Fibroblast of mammary gland (primary cell): ENCODE measurements at regions not wholly inside any gene's neighbourhood (a gene's known extent, or its start where the extent isn't known, plus 50 kb on each side); places are given as distances from the start of the nearest gene placed in this dataset.

Experiments used
- DNase-seq: peaks from one replicate; pipeline ENCODE4 v3.0.0-alpha.2; 2010; ENCODE audit warnings: low read depth
- H3K4me3 ChIP-seq: 2 replicates; pipeline ENCODE4 v1.5.1; 2011; ENCODE audit warnings: low read depth, mild to moderate bottlenecking, low read length, moderate library complexity; ENCODE audit not compliant: control insufficient read depth
- TF ChIP-seq, protein P1 (sequence below): conservative IDR thresholded peaks from 2 replicates; pipeline ENCODE4 v1.5.1; 2011; ENCODE audit warnings: low read depth, low read length, inconsistent platforms; ENCODE audit not compliant: control insufficient read depth, insufficient read depth

GRCh38 chr4:124053872-124054538 lies 657.4 kb downstream of the SPRY1 start:
- TF ChIP-seq, protein P1, sequence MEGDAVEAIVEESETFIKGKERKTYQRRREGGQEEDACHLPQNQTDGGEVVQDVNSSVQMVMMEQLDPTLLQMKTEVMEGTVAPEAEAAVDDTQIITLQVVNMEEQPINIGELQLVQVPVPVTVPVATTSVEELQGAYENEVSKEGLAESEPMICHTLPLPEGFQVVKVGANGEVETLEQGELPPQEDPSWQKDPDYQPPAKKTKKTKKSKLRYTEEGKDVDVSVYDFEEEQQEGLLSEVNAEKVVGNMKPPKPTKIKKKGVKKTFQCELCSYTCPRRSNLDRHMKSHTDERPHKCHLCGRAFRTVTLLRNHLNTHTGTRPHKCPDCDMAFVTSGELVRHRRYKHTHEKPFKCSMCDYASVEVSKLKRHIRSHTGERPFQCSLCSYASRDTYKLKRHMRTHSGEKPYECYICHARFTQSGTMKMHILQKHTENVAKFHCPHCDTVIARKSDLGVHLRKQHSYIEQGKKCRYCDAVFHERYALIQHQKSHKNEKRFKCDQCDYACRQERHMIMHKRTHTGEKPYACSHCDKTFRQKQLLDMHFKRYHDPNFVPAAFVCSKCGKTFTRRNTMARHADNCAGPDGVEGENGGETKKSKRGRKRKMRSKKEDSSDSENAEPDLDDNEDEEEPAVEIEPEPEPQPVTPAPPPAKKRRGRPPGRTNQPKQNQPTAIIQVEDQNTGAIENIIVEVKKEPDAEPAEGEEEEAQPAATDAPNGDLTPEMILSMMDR = no peak
- H3K4me3 ChIP-seq = no peak overlapping the region
- no peak for DNase-seq

DNA sequence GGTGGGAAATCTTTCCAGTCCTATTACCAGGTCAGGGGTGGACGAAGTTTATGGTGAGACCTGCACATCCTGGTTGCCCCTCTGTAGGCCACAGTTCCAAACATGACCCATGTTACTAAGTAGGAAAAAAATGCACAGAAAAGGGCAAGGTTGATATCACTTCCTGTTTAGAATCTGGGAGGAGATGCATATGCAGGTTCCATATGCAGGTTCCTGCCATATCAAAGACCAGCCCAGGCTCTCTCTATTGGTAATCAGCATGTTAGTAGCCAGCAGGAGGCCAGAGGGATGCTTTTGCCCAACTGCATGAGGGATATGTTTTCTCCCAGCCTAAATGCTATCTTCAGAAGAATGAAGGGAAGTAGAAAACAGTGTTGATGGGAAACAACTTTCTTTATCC lies 657.2 kb downstream of the ANKRD50 start:
- TF ChIP-seq, protein P1 = no peak
- H3K4me3 ChIP-seq = no peak overlapping the region
- no peak for DNase-seq

GRCh38 chr4:124055896-124056295 lies 656.6 kb downstream of the ANKRD50 start:
- TF ChIP-seq, protein P1 = no peak
- no peak overlapping the region for H3K4me3 ChIP-seq
- peak; percentile 79 for DNase-seq

DNA sequence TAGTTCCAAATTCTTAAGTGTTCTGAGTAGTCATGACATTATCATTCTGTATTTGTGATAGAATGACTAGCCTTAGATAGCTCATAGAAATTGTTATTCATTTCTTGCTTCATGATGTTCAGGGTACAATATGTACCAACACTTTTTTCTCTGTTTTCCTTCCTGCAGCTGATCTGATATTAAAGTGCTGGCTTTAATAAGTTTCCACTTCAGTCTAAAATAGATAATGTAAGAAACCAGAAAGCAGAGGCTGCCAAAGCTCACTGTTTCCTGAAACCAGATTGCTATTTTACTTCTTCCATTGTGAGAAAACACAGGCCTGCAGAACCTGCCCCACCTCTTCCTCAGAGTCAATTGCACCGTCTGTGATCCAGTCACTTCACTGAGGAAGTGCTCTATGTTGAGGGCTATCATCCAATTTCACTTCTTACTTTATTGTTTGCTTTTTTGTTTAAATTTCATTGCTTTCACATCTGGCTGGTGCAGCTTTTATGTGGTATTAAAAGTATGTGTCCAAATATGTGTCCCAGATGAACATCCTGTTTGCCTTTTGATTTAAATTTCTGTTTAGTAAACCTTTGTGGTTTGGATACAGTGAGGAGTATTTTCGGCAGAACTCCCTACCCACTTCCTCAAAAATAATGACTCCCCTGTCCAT lies 652.1 kb downstream of the ANKRD50 start:
- TF ChIP-seq, protein P1 = no peak
- DNase-seq = peak; percentile 89
- H3K4me3 ChIP-seq = no peak overlapping the region

GRCh38 chr4:124061413-124061812 lies 651.1 kb downstream of the ANKRD50 start:
- TF ChIP-seq, protein P1 = no peak
- peak; percentile 90 for DNase-seq
- no peak overlapping the region for H3K4me3 ChIP-seq

DNA sequence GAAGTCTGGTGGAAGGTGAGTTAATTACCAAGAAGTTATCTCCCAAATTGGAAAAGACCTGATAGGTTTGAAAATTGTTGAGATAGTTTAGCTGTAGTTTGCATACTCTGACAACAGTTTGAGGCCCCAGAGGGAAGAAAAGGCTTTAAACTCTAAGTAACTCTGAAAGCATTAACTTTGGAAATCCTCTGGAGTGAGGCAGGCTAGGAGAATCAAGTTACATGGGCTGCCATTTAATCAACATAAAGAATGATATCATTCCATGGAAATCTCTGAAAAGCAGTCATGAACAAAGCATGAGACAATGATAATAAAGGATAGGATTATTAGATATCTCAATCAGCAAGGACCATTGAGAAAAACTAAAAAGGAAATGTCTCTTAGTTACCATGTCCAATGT lies 647.1 kb downstream of the ANKRD50 start:
- H3K4me3 ChIP-seq = no peak overlapping the region
- TF ChIP-seq, protein P1 = no peak
- no peak for DNase-seq

DNA sequence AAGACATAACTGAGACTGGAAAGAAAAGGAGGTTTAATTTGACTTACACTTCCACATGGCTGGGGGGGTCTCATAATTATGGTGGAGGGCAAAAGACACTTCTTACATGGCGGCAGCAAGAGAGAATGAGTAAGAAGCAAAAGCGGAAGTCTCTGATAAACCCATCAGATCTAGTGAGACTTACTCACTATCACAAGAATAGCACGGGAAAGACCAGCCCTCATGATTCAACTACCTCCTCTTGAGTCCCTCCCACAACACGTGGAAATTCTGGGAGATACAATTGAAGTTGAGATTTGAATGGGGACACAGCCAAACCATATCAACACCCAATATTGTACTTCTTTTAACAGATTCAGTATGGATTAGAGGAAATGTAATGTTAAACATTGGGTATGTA lies 646.6 kb downstream of the ANKRD50 start:
- no peak overlapping the region for H3K4me3 ChIP-seq
- TF ChIP-seq, protein P1 = no peak

More for the DNA sequence above, 646.6 kb downstream of the ANKRD50 start:
- DNase-seq = no peak
